T-helper 2 cell treated with Interferon-gamma antibody and Interleukin-4, amounts not matched to agents 5 μg/mL and 100 μg/mL, for 36 hours (primary cell): ENCODE measurements at regions not wholly inside any gene's neighbourhood (a gene's known extent, or its start where the extent isn't known, plus 50 kb on each side); places are given as distances from the start of the nearest gene placed in this dataset.
"Not testable (repeated sequence)": the region's sequence is repeated elsewhere in the genome, so short reads cannot be mapped to it uniquely, and the experiment has no call there.

Experiments used
- DNase-seq: peaks from one replicate; pipeline ENCODE4 v3.0.0; 2021; ENCODE audit warnings: low spot score
- H3K27ac Mint-ChIP-seq: one replicate; pipeline ENCODE4 v1.8.0; 2021; ENCODE audit warnings: mild to moderate bottlenecking, mixed read lengths
- H3K27me3 Mint-ChIP-seq: one replicate; pipeline ENCODE4 v1.8.0; 2021; ENCODE audit warnings: low read depth, mixed read lengths
- H3K36me3 Mint-ChIP-seq: one replicate; pipeline ENCODE4 v1.8.0; 2021; ENCODE audit warnings: low read depth, mixed read lengths
- H3K4me1 Mint-ChIP-seq: one replicate; pipeline ENCODE4 v1.8.0; 2021; ENCODE audit warnings: low read depth, mixed read lengths
- H3K4me3 Mint-ChIP-seq: one replicate; pipeline ENCODE4 v1.8.0; 2022; ENCODE audit warnings: mild to moderate bottlenecking, moderate library complexity, mixed read lengths
- H3K9me3 Mint-ChIP-seq: one replicate; pipeline ENCODE4 v1.8.0; 2021; ENCODE audit warnings: mixed read lengths

- Mint-ChIP-seq H3K27me3 (no peaks in the 10 kb centered on the region), H3K27ac (no peak overlapping the region), H3K4me1 (no peaks in the 10 kb centered on the region), H3K4me3 (no peak overlapping the region), H3K9me3 (peaks cover 34% of the 10 kb centered on the region), H3K36me3 (no peaks in the 10 kb centered on the region)
- no peak for DNase-seq
Observed at GRCh38 chr18:4751523-4751922, 296.4 kb upstream of the DLGAP1 start.

- DNase-seq, result no peak
- Mint-ChIP-seq H3K36me3 (no peaks in the 10 kb centered on the region), H3K4me3 (no peak overlapping the region), H3K4me1 (no peaks in the 10 kb centered on the region), H3K9me3 (peaks cover 39% of the 10 kb centered on the region), H3K27ac (no peak overlapping the region), H3K27me3 (no peaks in the 10 kb centered on the region)
Observed at GRCh38 chr18:4750393-4751346, 295.6 kb upstream of the DLGAP1 start.

GRCh38 chr18:4748975-4749374 is 293.9 kb upstream of the DLGAP1 start:
- H3K36me3 Mint-ChIP-seq, result no peaks in the 10 kb centered on the region
- DNase-seq, result no peak
- H3K4me1 Mint-ChIP-seq, result no peaks in the 10 kb centered on the region
- H3K4me3 Mint-ChIP-seq, result no peak overlapping the region
- no peak overlapping the region for H3K27ac Mint-ChIP-seq
- H3K27me3 Mint-ChIP-seq, result no peaks in the 10 kb centered on the region
- peaks cover 44% of the 10 kb centered on the region for H3K9me3 Mint-ChIP-seq

GRCh38 chr18:4734903-4735302 is 279.8 kb upstream of the DLGAP1 start:
- DNase-seq, result no peak
- H3K4me3 Mint-ChIP-seq, result no peak overlapping the region
- H3K4me1 Mint-ChIP-seq, result no peaks in the 10 kb centered on the region
- peaks cover 33% of the 10 kb centered on the region for H3K9me3 Mint-ChIP-seq
- no peak overlapping the region for H3K27ac Mint-ChIP-seq
- no peaks in the 10 kb centered on the region for H3K36me3 Mint-ChIP-seq
- no peaks in the 10 kb centered on the region for H3K27me3 Mint-ChIP-seq

- Mint-ChIP-seq H3K4me3 (no peak overlapping the region), H3K36me3 (no peaks in the 10 kb centered on the region), H3K4me1 (no peaks in the 10 kb centered on the region), H3K27me3 (no peaks in the 10 kb centered on the region), H3K27ac (no peak overlapping the region), H3K9me3 (peaks cover 33% of the 10 kb centered on the region)
- DNase-seq, result no peak
Observed at GRCh38 chr18:4734021-4734420, 278.9 kb upstream of the DLGAP1 start.

GRCh38 chr18:4721545-4721944 is 266.4 kb upstream of the DLGAP1 start:
- H3K4me3 Mint-ChIP-seq, result no peak overlapping the region
- H3K9me3 Mint-ChIP-seq, result peaks cover 14% of the 10 kb centered on the region
- H3K27ac Mint-ChIP-seq, result no peak overlapping the region
- DNase-seq, result no peak
- H3K36me3 Mint-ChIP-seq, result no peaks in the 10 kb centered on the region
- no peaks in the 10 kb centered on the region for H3K4me1 Mint-ChIP-seq
- no peaks in the 10 kb centered on the region for H3K27me3 Mint-ChIP-seq

GRCh38 chr18:4720518-4720917 is 265.4 kb upstream of the DLGAP1 start:
- H3K27ac Mint-ChIP-seq, result no peak overlapping the region
- H3K27me3 Mint-ChIP-seq, result no peaks in the 10 kb centered on the region
- H3K4me3 Mint-ChIP-seq, result no peak overlapping the region
- peaks cover 16% of the 10 kb centered on the region for H3K9me3 Mint-ChIP-seq
- no peaks in the 10 kb centered on the region for H3K36me3 Mint-ChIP-seq
- H3K4me1 Mint-ChIP-seq, result no peaks in the 10 kb centered on the region
- no peak for DNase-seq

GRCh38 chr18:4705894-4706293 is 250.8 kb upstream of the DLGAP1 start:
- peaks cover 26% of the 10 kb centered on the region for H3K9me3 Mint-ChIP-seq
- H3K27me3 Mint-ChIP-seq, result no peaks in the 10 kb centered on the region
- DNase-seq, result no peak
- H3K27ac Mint-ChIP-seq, result no peak overlapping the region
- no peaks in the 10 kb centered on the region for H3K36me3 Mint-ChIP-seq
- no peak overlapping the region for H3K4me3 Mint-ChIP-seq
- no peaks in the 10 kb centered on the region for H3K4me1 Mint-ChIP-seq

GRCh38 chr18:4704781-4705180 is 249.7 kb upstream of the DLGAP1 start:
- H3K27ac Mint-ChIP-seq, result no peak overlapping the region
- H3K4me3 Mint-ChIP-seq, result no peak overlapping the region
- H3K9me3 Mint-ChIP-seq, result peaks cover 23% of the 10 kb centered on the region
- H3K36me3 Mint-ChIP-seq, result no peaks in the 10 kb centered on the region
- no peaks in the 10 kb centered on the region for H3K27me3 Mint-ChIP-seq
- no peak for DNase-seq
- H3K4me1 Mint-ChIP-seq, result no peaks in the 10 kb centered on the region

- H3K27me3 Mint-ChIP-seq, result no peaks in the 10 kb centered on the region
- no peak overlapping the region for H3K4me3 Mint-ChIP-seq
- no peaks in the 10 kb centered on the region for H3K4me1 Mint-ChIP-seq
- no peaks in the 10 kb centered on the region for H3K36me3 Mint-ChIP-seq
- DNase-seq, result no peak
- peaks cover 60% of the 10 kb centered on the region for H3K9me3 Mint-ChIP-seq
- H3K27ac Mint-ChIP-seq, result no peak overlapping the region
Observed at GRCh38 chr18:4691836-4692235, 236.7 kb upstream of the DLGAP1 start.

GRCh38 chr18:4678685-4679084 is 223.6 kb upstream of the DLGAP1 start:
- not testable (repeated sequence) for H3K27me3 Mint-ChIP-seq, H3K4me3 Mint-ChIP-seq, H3K27ac Mint-ChIP-seq, H3K36me3 Mint-ChIP-seq, DNase-seq, H3K4me1 Mint-ChIP-seq
- peaks cover 38% of the 10 kb centered on the region for H3K9me3 Mint-ChIP-seq

GRCh38 chr18:4677006-4677405 is 221.9 kb upstream of the DLGAP1 start:
- H3K27ac Mint-ChIP-seq, result no peak overlapping the region
- H3K4me3 Mint-ChIP-seq, result no peak overlapping the region
- no peaks in the 10 kb centered on the region for H3K27me3 Mint-ChIP-seq
- H3K4me1 Mint-ChIP-seq, result no peaks in the 10 kb centered on the region
- no peaks in the 10 kb centered on the region for H3K36me3 Mint-ChIP-seq
- peaks cover 37% of the 10 kb centered on the region for H3K9me3 Mint-ChIP-seq
- no peak for DNase-seq

- Mint-ChIP-seq H3K27me3 (no peaks in the 10 kb centered on the region), H3K36me3 (no peaks in the 10 kb centered on the region), H3K27ac (no peak overlapping the region), H3K4me1 (no peaks in the 10 kb centered on the region), H3K4me3 (no peak overlapping the region), H3K9me3 (peaks cover 45% of the 10 kb centered on the region)
- DNase-seq, result no peak
Observed at GRCh38 chr18:4672162-4672561, 217.1 kb upstream of the DLGAP1 start.

- DNase-seq, result no peak
- H3K4me1 Mint-ChIP-seq, result no peaks in the 10 kb centered on the region
- H3K9me3 Mint-ChIP-seq, result peaks cover 27% of the 10 kb centered on the region
- no peaks in the 10 kb centered on the region for H3K27me3 Mint-ChIP-seq
- no peaks in the 10 kb centered on the region for H3K36me3 Mint-ChIP-seq
- no peak overlapping the region for H3K27ac Mint-ChIP-seq
- H3K4me3 Mint-ChIP-seq, result no peak overlapping the region
Observed at GRCh38 chr18:4658804-4659203, 203.7 kb upstream of the DLGAP1 start.

- no peak for DNase-seq
Observed at GRCh38 chr18:4653418-4653817, 198.3 kb upstream of the DLGAP1 start.

More at GRCh38 chr18:4653418-4653817, 198.3 kb upstream of the DLGAP1 start:
- H3K4me3 Mint-ChIP-seq, result no peak overlapping the region
- H3K27me3 Mint-ChIP-seq, result no peaks in the 10 kb centered on the region
- no peak overlapping the region for H3K27ac Mint-ChIP-seq
- H3K36me3 Mint-ChIP-seq, result no peaks in the 10 kb centered on the region
- H3K9me3 Mint-ChIP-seq, result peaks cover 18% of the 10 kb centered on the region
- H3K4me1 Mint-ChIP-seq, result no peaks in the 10 kb centered on the region
